ENCODE measurements at regions not wholly inside any gene's neighbourhood (a gene's known extent, or its start where the extent isn't known, plus 50 kb on each side); places are given as distances from the start of the nearest gene placed in this dataset.

DNA sequence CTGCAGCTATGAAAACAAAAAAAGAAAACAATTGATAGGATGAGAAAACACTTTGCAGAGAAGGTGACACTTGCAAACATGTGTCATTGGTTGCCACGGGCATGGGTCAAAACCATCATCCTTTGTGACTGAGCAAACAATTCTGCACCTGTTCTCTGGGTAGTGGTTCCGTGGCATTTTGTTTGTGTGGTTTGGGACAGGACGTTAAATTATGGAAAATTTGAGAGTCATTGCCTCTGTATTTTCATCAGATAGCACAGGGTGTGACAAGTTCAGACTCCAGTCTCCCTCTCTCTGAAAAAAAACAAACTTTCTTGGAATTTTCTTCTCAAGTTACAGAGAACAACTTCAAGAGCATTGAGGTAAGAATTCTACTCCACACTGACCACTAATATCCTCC lies 113.4 kb upstream of the HMHB1 start:
- no peaks in the 10 kb centered on the region for H3K36me3 ChIP-seq (replicated peaks in 1 of 2; ENCODE audit: insufficient read depth in 1 of 2, low read depth in 2 of 2)
- H3K27me3 ChIP-seq: no peaks in the 10 kb centered on the region
- TF ChIP-seq, protein P1, sequence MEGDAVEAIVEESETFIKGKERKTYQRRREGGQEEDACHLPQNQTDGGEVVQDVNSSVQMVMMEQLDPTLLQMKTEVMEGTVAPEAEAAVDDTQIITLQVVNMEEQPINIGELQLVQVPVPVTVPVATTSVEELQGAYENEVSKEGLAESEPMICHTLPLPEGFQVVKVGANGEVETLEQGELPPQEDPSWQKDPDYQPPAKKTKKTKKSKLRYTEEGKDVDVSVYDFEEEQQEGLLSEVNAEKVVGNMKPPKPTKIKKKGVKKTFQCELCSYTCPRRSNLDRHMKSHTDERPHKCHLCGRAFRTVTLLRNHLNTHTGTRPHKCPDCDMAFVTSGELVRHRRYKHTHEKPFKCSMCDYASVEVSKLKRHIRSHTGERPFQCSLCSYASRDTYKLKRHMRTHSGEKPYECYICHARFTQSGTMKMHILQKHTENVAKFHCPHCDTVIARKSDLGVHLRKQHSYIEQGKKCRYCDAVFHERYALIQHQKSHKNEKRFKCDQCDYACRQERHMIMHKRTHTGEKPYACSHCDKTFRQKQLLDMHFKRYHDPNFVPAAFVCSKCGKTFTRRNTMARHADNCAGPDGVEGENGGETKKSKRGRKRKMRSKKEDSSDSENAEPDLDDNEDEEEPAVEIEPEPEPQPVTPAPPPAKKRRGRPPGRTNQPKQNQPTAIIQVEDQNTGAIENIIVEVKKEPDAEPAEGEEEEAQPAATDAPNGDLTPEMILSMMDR (IDR thresholded peaks at IDR 0.05): no peak
- no peak for TF ChIP-seq POLR2A (IDR thresholded peaks at IDR 0.05)
- H3K4me3 ChIP-seq: no peak overlapping the region
- intact Hi-C loops (cut with DNase I): no loop called here
- 21 to 27% methylated on average over 3 of the region's 3 CpGs for WGBS, 2 donors
- no peak for DNase-seq
- no peak overlapping the region for H3K27ac ChIP-seq
- ATAC-seq: no peak
- H3K4me1 ChIP-seq: no peaks in the 10 kb centered on the region
- H3K9me3 ChIP-seq: no peaks in the 10 kb centered on the region

DNA sequence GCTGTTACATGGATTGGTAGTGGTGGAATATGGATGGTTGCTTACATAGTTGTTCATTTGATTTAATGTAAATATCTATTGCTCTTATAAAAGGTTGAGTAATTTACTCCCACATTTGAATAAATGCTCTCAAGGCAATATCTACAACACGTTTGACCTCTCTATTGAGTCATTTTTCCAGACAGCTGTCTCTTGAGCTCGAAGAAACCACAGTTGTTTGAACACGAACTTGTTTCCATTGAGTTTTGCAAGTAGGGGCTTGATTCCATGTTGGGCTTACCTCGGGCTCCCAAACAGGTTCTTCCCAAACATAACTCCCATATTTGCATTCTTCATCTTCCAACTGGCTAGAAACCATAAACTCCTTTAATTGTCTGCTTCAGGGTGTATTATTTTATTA lies 115.0 kb upstream of the HMHB1 start:
- no peak overlapping the region for H3K27ac ChIP-seq
- H3K27me3 ChIP-seq: no peaks in the 10 kb centered on the region
- H3K4me3 ChIP-seq: no peak overlapping the region
- no peaks in the 10 kb centered on the region for H3K4me1 ChIP-seq
- H3K36me3 ChIP-seq (replicated peaks in 1 of 2; ENCODE audit: insufficient read depth in 1 of 2, low read depth in 2 of 2): no peaks in the 10 kb centered on the region
- TF ChIP-seq, protein P1 (IDR thresholded peaks at IDR 0.05): no peak
- no peak for TF ChIP-seq POLR2A (IDR thresholded peaks at IDR 0.05)
- 64 to 73% methylated on average over 4 of the region's 4 CpGs for WGBS, 2 donors
- no peaks in the 10 kb centered on the region for H3K9me3 ChIP-seq
- DNase-seq: no peak
- ATAC-seq: no peak
- intact Hi-C loops (cut with DNase I): no loop called here

DNA sequence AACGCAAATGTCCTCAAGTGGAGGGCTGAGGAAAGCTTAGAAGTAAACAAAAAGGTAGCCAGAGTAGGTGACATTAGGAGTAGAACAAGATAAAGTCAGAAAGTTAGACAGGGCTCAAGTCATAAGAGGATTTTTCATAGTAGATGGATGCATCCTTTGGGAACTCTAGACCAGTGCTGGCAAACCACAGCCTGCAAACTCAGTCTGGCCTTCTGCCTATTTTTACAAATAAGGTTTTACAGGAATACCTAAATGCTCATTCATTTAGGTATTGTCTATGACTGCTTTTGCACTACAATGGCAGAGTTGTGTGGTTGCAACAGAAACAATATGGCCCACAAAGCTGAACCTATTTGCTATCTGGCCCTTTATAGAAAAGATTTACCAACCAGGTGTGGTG lies 116.0 kb upstream of the HMHB1 start:
- intact Hi-C loops (cut with DNase I): no loop called here
- ATAC-seq (no peak), DNase-seq (no peak)
- Histone ChIP-seq H3K4me1 (no peaks in the 10 kb centered on the region), H3K27ac (no peak overlapping the region), H3K9me3 (no peaks in the 10 kb centered on the region), H3K4me3 (no peak overlapping the region), H3K27me3 (no peaks in the 10 kb centered on the region), H3K36me3 (replicated peaks in 1 of 2; ENCODE audit: insufficient read depth in 1 of 2, low read depth in 2 of 2) (no peaks in the 10 kb centered on the region)
- TF ChIP-seq, protein P1 (IDR thresholded peaks at IDR 0.05): no peak
- TF ChIP-seq POLR2A (IDR thresholded peaks at IDR 0.05): no peak
- 55 to 67% methylated on average over 1 of the region's 1 CpG for WGBS, 2 donors

DNA sequence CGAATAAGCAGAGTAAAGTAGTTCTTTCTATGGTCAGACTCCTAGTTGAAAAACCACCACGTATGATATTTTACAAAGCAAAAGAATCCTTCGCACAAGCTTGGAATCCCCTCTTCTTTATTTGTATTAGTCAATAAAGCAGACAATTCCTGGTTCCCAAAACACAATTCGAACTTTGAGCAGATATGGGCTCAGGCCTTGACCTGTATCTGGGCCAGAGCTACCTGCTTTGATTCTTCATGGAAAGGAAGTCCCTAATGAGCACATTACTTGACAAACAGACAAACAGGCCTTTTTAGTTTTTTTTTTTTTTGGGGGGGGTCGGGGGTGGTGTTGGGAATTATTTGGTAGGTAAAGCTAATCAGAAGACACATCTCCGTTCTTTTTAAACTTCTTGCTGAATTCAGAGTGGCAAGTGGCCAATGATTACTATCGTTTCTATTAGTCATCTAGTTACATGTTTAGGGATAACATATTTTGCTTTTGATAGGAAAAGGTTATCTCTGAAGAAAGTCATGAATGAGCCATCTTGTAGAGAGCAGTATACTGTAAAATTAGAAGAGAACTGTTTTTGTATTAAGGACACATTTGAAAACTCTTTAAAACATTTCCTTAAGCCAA lies 116.6 kb upstream of the HMHB1 start:
- DNase-seq: no peak
- Histone ChIP-seq H3K9me3 (no peaks in the 10 kb centered on the region), H3K4me3 (no peak overlapping the region), H3K27ac (no peak overlapping the region), H3K36me3 (replicated peaks in 1 of 2; ENCODE audit: insufficient read depth in 1 of 2, low read depth in 2 of 2) (no peaks in the 10 kb centered on the region), H3K4me1 (no peaks in the 10 kb centered on the region), H3K27me3 (no peaks in the 10 kb centered on the region)
- whole genome bisulfite sequencing, 2 donors: 80 to 83% methylated on average over 7 of the region's 7 CpGs
- intact Hi-C loops (cut with DNase I): no loop called here
- ATAC-seq: no peak
- TF ChIP-seq POLR2A (IDR thresholded peaks at IDR 0.05): no peak
- TF ChIP-seq, protein P1 (IDR thresholded peaks at IDR 0.05): no peak

DNA sequence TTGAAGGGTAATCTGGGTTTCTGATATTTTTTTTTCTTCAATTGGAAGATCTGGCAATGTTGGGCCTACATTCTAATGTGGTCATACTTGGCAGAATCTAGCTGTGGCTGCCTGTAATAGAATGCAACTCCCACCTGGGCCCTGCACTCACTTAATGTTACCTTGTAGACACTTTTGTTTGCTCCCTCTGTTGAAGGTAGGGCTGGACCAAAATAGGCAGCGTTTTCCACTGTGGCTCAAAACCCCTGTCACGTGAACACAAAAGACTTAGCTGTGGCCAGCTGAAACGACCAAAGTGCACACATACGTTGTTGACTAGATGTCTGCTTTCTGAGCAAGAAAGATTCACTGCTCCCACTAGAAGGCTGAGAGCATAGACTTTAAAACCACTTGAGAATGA lies 117.6 kb upstream of the HMHB1 start:
- ATAC-seq: no peak
- no peak overlapping the region for H3K27ac ChIP-seq
- no peaks in the 10 kb centered on the region for H3K4me1 ChIP-seq
- H3K36me3 ChIP-seq (replicated peaks in 1 of 2; ENCODE audit: insufficient read depth in 1 of 2, low read depth in 2 of 2): no peaks in the 10 kb centered on the region
- no peaks in the 10 kb centered on the region for H3K27me3 ChIP-seq
- H3K9me3 ChIP-seq: no peaks in the 10 kb centered on the region
- TF ChIP-seq, protein P1 (IDR thresholded peaks at IDR 0.05): no peak
- TF ChIP-seq POLR2A (IDR thresholded peaks at IDR 0.05): no peak
- no peak for DNase-seq
- no peak overlapping the region for H3K4me3 ChIP-seq
- intact Hi-C loops (cut with DNase I): no loop called here
- WGBS, 2 donors: 79 to 85% methylated on average over 4 of the region's 4 CpGs

Data from body of pancreas (tissue), 4 donors.